ENCODE measurements at regions not wholly inside any gene's neighbourhood (a gene's known extent, or its start where the extent isn't known, plus 50 kb on each side); places are given as distances from the start of the nearest gene placed in this dataset.

GRCh38 chr1:87961992-87962391 is 633.3 kb downstream of the LMO4 start (continued):
- TF ChIP-seq, protein P1, sequence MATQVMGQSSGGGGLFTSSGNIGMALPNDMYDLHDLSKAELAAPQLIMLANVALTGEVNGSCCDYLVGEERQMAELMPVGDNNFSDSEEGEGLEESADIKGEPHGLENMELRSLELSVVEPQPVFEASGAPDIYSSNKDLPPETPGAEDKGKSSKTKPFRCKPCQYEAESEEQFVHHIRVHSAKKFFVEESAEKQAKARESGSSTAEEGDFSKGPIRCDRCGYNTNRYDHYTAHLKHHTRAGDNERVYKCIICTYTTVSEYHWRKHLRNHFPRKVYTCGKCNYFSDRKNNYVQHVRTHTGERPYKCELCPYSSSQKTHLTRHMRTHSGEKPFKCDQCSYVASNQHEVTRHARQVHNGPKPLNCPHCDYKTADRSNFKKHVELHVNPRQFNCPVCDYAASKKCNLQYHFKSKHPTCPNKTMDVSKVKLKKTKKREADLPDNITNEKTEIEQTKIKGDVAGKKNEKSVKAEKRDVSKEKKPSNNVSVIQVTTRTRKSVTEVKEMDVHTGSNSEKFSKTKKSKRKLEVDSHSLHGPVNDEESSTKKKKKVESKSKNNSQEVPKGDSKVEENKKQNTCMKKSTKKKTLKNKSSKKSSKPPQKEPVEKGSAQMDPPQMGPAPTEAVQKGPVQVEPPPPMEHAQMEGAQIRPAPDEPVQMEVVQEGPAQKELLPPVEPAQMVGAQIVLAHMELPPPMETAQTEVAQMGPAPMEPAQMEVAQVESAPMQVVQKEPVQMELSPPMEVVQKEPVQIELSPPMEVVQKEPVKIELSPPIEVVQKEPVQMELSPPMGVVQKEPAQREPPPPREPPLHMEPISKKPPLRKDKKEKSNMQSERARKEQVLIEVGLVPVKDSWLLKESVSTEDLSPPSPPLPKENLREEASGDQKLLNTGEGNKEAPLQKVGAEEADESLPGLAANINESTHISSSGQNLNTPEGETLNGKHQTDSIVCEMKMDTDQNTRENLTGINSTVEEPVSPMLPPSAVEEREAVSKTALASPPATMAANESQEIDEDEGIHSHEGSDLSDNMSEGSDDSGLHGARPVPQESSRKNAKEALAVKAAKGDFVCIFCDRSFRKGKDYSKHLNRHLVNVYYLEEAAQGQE (IDR thresholded peaks at IDR 0.05), result no peak

- H3K9me3 ChIP-seq (ENCODE audit: control insufficient read depth in 4 of 4, low read length in 3 of 4), result no peaks in the 10 kb centered on the region
- 76% methylated on average over 2 of the region's 2 CpGs for WGBS
- DNase-seq (ENCODE audit: low spot score), result no peak
- no peaks in the 10 kb centered on the region for H3K4me1 ChIP-seq (ENCODE audit: control insufficient read depth in 4 of 4, insufficient read depth in 4 of 4, low read length in 3 of 4)
- no peak for TF ChIP-seq FOXA1 (IDR thresholded peaks at IDR 0.05)
- no peak for TF ChIP-seq YY1 (IDR thresholded peaks at IDR 0.05)
- TF ChIP-seq SP1 (IDR thresholded peaks at IDR 0.05), result no peak
- TF ChIP-seq GABPA (IDR thresholded peaks at IDR 0.05 in 1 of 2, conservative IDR thresholded peaks at IDR 0.05 in 1 of 2), result no peak
- TF ChIP-seq, protein P2, sequence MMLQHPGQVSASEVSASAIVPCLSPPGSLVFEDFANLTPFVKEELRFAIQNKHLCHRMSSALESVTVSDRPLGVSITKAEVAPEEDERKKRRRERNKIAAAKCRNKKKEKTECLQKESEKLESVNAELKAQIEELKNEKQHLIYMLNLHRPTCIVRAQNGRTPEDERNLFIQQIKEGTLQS (IDR thresholded peaks at IDR 0.05), result no peak
- TF ChIP-seq, protein P3, sequence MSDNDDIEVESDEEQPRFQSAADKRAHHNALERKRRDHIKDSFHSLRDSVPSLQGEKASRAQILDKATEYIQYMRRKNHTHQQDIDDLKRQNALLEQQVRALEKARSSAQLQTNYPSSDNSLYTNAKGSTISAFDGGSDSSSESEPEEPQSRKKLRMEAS (IDR thresholded peaks at IDR 0.05), result no peak
- TF ChIP-seq, protein P4, sequence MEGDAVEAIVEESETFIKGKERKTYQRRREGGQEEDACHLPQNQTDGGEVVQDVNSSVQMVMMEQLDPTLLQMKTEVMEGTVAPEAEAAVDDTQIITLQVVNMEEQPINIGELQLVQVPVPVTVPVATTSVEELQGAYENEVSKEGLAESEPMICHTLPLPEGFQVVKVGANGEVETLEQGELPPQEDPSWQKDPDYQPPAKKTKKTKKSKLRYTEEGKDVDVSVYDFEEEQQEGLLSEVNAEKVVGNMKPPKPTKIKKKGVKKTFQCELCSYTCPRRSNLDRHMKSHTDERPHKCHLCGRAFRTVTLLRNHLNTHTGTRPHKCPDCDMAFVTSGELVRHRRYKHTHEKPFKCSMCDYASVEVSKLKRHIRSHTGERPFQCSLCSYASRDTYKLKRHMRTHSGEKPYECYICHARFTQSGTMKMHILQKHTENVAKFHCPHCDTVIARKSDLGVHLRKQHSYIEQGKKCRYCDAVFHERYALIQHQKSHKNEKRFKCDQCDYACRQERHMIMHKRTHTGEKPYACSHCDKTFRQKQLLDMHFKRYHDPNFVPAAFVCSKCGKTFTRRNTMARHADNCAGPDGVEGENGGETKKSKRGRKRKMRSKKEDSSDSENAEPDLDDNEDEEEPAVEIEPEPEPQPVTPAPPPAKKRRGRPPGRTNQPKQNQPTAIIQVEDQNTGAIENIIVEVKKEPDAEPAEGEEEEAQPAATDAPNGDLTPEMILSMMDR (IDR thresholded peaks at IDR 0.05; ENCODE audit: low read depth, low read length, missing input control), result no peak
- no peak for TF ChIP-seq RXRA (IDR thresholded peaks at IDR 0.05)
- H3K36me3 ChIP-seq (ENCODE audit: control insufficient read depth in 4 of 4, insufficient read depth in 3 of 4, low read depth in 1 of 4, low read length in 3 of 4), result no peaks in the 10 kb centered on the region
- H3K9ac ChIP-seq (ENCODE audit: low read depth in 1 of 2, low read length in 2 of 2), result no peak overlapping the region
- no peak overlapping the region for H3K4me3 ChIP-seq (ENCODE audit: low read depth in 1 of 3, low read length in 3 of 3)
- no peak overlapping the region for H3K27ac ChIP-seq (ENCODE audit: low read depth in 1 of 2, low read length in 2 of 2)
- no peaks in the 10 kb centered on the region for H3K27me3 ChIP-seq (ENCODE audit: control insufficient read depth in 4 of 4, insufficient read depth in 4 of 4, low read length in 3 of 4)
Observed at GRCh38 chr1:87963556-87963955, 634.9 kb downstream of the LMO4 start.

DNA sequence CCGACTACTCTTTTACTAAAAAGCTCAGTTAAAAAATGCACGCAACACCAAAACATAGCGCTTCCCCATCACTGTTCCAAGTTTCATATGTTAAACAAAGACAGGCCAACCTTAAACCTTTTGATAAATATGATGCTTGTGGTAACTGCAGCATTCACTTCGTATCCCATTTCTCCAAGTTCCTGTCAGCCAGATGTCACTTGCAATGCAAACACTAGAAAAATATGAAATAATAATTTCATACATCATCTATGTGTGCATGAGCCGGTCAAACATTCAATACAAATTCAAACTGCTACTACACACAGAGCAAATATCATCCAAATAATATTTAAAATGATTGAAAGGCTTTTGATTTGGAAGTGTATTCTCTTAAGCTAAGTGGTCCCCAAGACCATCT is 636.5 kb downstream of the LMO4 start:
- no peak for TF ChIP-seq FOXA1 (IDR thresholded peaks at IDR 0.05)
- TF ChIP-seq RAD21 (IDR thresholded peaks at IDR 0.05), result no peak
- TF ChIP-seq, protein P1 (IDR thresholded peaks at IDR 0.05), result no peak
- TF ChIP-seq RXRA (IDR thresholded peaks at IDR 0.05), result no peak
- TF ChIP-seq SP1 (IDR thresholded peaks at IDR 0.05), result no peak
- TF ChIP-seq, protein P3 (IDR thresholded peaks at IDR 0.05), result no peak
- TF ChIP-seq TAF1 (conservative IDR thresholded peaks at IDR 0.05), result no peak
- no peaks in the 10 kb centered on the region for H3K36me3 ChIP-seq (ENCODE audit: control insufficient read depth in 4 of 4, insufficient read depth in 3 of 4, low read depth in 1 of 4, low read length in 3 of 4)
- H3K9ac ChIP-seq (ENCODE audit: low read depth in 1 of 2, low read length in 2 of 2), result no peak overlapping the region
- H3K9me3 ChIP-seq (ENCODE audit: control insufficient read depth in 4 of 4, low read length in 3 of 4), result no peaks in the 10 kb centered on the region
- no peak overlapping the region for H3K27ac ChIP-seq (ENCODE audit: low read depth in 1 of 2, low read length in 2 of 2)
- no peak overlapping the region for H3K4me3 ChIP-seq (ENCODE audit: low read depth in 1 of 3, low read length in 3 of 3)
- 93% methylated on average over 5 of the region's 5 CpGs for WGBS
- no peaks in the 10 kb centered on the region for H3K27me3 ChIP-seq (ENCODE audit: control insufficient read depth in 4 of 4, insufficient read depth in 4 of 4, low read length in 3 of 4)
- DNase-seq (ENCODE audit: low spot score), result no peak
- no peaks in the 10 kb centered on the region for H3K4me1 ChIP-seq (ENCODE audit: control insufficient read depth in 4 of 4, insufficient read depth in 4 of 4, low read length in 3 of 4)
